Testis (tissue), 2 donors: ENCODE measurements at regions not wholly inside any gene's neighbourhood (a gene's known extent, or its start where the extent isn't known, plus 50 kb on each side); places are given as distances from the start of the nearest gene placed in this dataset.

Source experiments
- DNase-seq: peaks from one replicate; pipeline ENCODE4 v3.0.0-alpha.2; 2019
- H3K27ac ChIP-seq, 2 donors: fragments of 200-600 bp; sonication (generic); one replicate each; pipeline ENCODE4 v1.5.1; 2019
- H3K27me3 ChIP-seq: fragments of 200-600 bp; sonication (generic); one replicate; pipeline ENCODE4 v1.5.1; 2019
- H3K36me3 ChIP-seq: fragments of 200-600 bp; sonication (generic); one replicate; pipeline ENCODE4 v1.5.1; 2017; ENCODE audit warnings: low read depth; ENCODE audit errors: missing control alignments
- H3K4me1 ChIP-seq: fragments of 200-600 bp; sonication (generic); one replicate; pipeline ENCODE4 v1.5.1; 2019
- H3K4me3 ChIP-seq, 2 donors: fragments of 200-600 bp; sonication (generic); one replicate each; pipeline ENCODE4 v1.5.1; 2017 to 2019
- H3K9me3 ChIP-seq: fragments of 200-600 bp; sonication (generic); one replicate; pipeline ENCODE4 v1.5.1; 2017
- POLR2A ChIP-seq: fragments of 450-650 bp; IDR thresholded peaks from one replicate; pipeline ENCODE4 v1.6.1; 2017; ENCODE audit warnings: antibody characterized with exemption, mild to moderate bottlenecking, moderate library complexity
- WGBS, 2 donors: methylation state at CpG; one replicate each; pipeline ENCODE4 v1.1.5; 2018; 5-methylcytosine and 5-hydroxymethylcytosine counted together
- intact Hi-C: fragments of 100-400 bp; cut with DNase I; formaldehyde crosslinking; loops from one replicate; pipeline ENCODE4 v1.15.1; 2023; ENCODE audit warnings: low total_unique reads
- TF ChIP-seq, protein P1 (sequence below), 3 experiments: fragments of 450-650 bp in 2 of 3; fragments of 200-600 bp in 1 of 3; sonication (generic) in 1 of 3; IDR thresholded peaks; one replicate each; pipeline ENCODE4 v1.5.1; 2016 to 2019; ENCODE audit warnings: antibody characterized with exemption in 3 of 3, mild to moderate bottlenecking in 2 of 3, moderate library complexity in 1 of 3

- Histone ChIP-seq H3K27me3 (no peaks in the 10 kb centered on the region), H3K4me1 (no peaks in the 10 kb centered on the region), H3K27ac (no peak overlapping the region), H3K4me3 (no peak overlapping the region), H3K36me3 (no peaks in the 10 kb centered on the region), H3K9me3 (no peaks in the 10 kb centered on the region)
- WGBS, 2 donors: 48 to 75% methylated on average over 3 of the region's 3 CpGs
- intact Hi-C loops: no loop called here
- DNase-seq: no peak
- no peak for TF ChIP-seq POLR2A
- TF ChIP-seq, protein P1, sequence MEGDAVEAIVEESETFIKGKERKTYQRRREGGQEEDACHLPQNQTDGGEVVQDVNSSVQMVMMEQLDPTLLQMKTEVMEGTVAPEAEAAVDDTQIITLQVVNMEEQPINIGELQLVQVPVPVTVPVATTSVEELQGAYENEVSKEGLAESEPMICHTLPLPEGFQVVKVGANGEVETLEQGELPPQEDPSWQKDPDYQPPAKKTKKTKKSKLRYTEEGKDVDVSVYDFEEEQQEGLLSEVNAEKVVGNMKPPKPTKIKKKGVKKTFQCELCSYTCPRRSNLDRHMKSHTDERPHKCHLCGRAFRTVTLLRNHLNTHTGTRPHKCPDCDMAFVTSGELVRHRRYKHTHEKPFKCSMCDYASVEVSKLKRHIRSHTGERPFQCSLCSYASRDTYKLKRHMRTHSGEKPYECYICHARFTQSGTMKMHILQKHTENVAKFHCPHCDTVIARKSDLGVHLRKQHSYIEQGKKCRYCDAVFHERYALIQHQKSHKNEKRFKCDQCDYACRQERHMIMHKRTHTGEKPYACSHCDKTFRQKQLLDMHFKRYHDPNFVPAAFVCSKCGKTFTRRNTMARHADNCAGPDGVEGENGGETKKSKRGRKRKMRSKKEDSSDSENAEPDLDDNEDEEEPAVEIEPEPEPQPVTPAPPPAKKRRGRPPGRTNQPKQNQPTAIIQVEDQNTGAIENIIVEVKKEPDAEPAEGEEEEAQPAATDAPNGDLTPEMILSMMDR (IDR thresholded peaks at IDR 0.05): no peak
These were observed 114.0 kb downstream of the SLC38A4 start for GRCh38 chr12:46711756-46712155.

DNA sequence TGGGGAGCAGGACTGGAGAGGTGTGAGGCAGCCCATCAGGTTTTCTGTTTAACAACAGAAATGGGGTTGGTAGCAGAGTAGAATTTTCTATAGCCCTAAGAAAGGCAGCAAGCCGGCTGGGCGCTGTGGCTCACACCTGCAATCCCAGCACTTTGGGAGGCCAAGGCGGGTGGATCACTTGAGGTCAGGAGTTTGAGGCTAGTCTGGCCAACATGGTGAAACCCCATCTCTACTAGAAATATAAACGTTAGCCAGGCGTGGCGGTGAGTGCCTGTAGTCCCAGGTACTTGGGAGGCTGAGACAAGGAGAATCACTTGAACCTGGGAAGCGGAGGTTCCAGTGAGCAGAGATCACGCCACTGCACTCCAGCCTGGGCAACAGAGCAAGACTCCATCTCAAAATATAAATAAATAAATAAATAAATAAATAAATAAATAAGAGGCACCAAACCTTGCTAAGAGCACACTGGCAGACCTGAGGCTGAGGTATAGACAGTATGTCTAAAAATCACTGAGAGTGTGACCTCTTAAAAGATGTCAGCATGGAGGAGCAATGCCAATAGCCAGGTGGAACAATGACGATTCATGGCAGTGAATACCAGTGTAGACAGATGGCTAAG is 115.6 kb downstream of the SLC38A4 start:
- no peak for TF ChIP-seq POLR2A
- TF ChIP-seq, protein P1 (IDR thresholded peaks at IDR 0.05): no peak
- H3K27ac ChIP-seq: no peak overlapping the region
- 85 to 97% methylated on average over 9 of the region's 9 CpGs for WGBS, 2 donors
- no peaks in the 10 kb centered on the region for H3K9me3 ChIP-seq
- no peaks in the 10 kb centered on the region for H3K36me3 ChIP-seq
- no peak for DNase-seq
- no peaks in the 10 kb centered on the region for H3K27me3 ChIP-seq
- no peak overlapping the region for H3K4me3 ChIP-seq
- intact Hi-C loops: no loop called here
- H3K4me1 ChIP-seq: no peaks in the 10 kb centered on the region

- no peak for DNase-seq
- 64 to 82% methylated on average over 8 to 9 of the region's 9 CpGs for WGBS, 2 donors
- Histone ChIP-seq H3K27ac (no peak overlapping the region), H3K27me3 (no peaks in the 10 kb centered on the region), H3K36me3 (no peaks in the 10 kb centered on the region), H3K4me1 (no peaks in the 10 kb centered on the region), H3K9me3 (no peaks in the 10 kb centered on the region), H3K4me3 (no peak overlapping the region)
- intact Hi-C loops: no loop called here
- TF ChIP-seq, protein P1 (IDR thresholded peaks at IDR 0.05): no peak
- no peak for TF ChIP-seq POLR2A
These were observed 123.0 kb downstream of the SLC38A4 start for GRCh38 chr12:46702581-46703344.

GRCh38 chr12:46701356-46701755 is 124.4 kb downstream of the SLC38A4 start:
- Histone ChIP-seq H3K27ac (no peak overlapping the region), H3K36me3 (no peaks in the 10 kb centered on the region), H3K27me3 (no peaks in the 10 kb centered on the region), H3K4me3 (no peak overlapping the region), H3K9me3 (no peaks in the 10 kb centered on the region), H3K4me1 (no peaks in the 10 kb centered on the region)
- intact Hi-C loops: no loop called here
- DNase-seq: no peak
- TF ChIP-seq, protein P1 (IDR thresholded peaks at IDR 0.05): no peak
- TF ChIP-seq POLR2A: no peak

DNA sequence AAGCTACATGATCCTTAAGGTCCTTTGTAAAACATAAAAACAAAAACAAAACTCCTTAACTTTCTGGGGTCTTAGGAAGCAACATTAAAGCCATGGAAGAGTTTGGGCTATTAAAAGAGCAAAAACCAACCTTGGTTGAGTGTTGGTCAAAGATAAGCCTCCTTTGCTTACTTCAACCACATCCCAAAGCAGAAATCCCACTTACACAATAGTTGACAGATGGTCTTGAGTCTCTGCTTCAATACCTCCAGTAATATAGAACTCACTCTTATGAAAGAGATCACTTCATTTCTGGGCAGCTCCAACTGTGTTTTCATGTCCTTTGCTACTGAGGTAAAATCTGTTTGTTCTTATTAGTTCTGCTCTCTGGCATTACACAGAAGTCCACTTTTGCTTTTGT is 125.8 kb downstream of the SLC38A4 start:
- H3K4me3 ChIP-seq: no peak overlapping the region
- no peaks in the 10 kb centered on the region for H3K9me3 ChIP-seq
- TF ChIP-seq, protein P1 (IDR thresholded peaks at IDR 0.05): no peak
- no peak for TF ChIP-seq POLR2A
- H3K36me3 ChIP-seq: no peaks in the 10 kb centered on the region
- intact Hi-C loops: no loop called here
- no peaks in the 10 kb centered on the region for H3K4me1 ChIP-seq
- no peak for DNase-seq
- no peak overlapping the region for H3K27ac ChIP-seq
- H3K27me3 ChIP-seq: no peaks in the 10 kb centered on the region
